CD4-positive, alpha-beta memory T cell (primary cell): ENCODE measurements at regions not wholly inside any gene's neighbourhood (a gene's known extent, or its start where the extent isn't known, plus 50 kb on each side); places are given as distances from the start of the nearest gene placed in this dataset.

Source experiments
- CTCF ChIA-PET: fragments of 350-600 bp; sonication (Branson Sonifier 250); formaldehyde crosslinking; loops from one replicate; lab custom pipeline; 2021; ENCODE audit warnings: inconsistent platforms; ENCODE audit not compliant: partially characterized antibody; lab: Charles Lee
- POLR2A ChIA-PET: fragments of 350-600 bp; sonication (Branson Sonifier 250); formaldehyde crosslinking; loops from one replicate; lab custom pipeline; 2021; ENCODE audit not compliant: partially characterized antibody; lab: Charles Lee
- DNase-seq, 5 donors: peaks; one replicate each; pipeline versions ENCODE4 v3.0.0 to v3.0.0-alpha.2; 2020 to 2022; ENCODE audit warnings: mixed read lengths in 1 of 5
- H3K27ac ChIP-seq: one replicate; pipeline ENCODE4 v1.7.0; 2013; ENCODE audit warnings: low read depth, low read length
- H3K27me3 ChIP-seq: 2 replicates; pipeline ENCODE4 v1.7.0; 2013; ENCODE audit warnings: mild to moderate bottlenecking, low read length, moderate library complexity; ENCODE audit not compliant: insufficient read depth
- H3K36me3 ChIP-seq: 2 replicates; pipeline ENCODE4 v1.7.0; 2013; ENCODE audit warnings: mild to moderate bottlenecking, low read length, moderate library complexity; ENCODE audit not compliant: insufficient read depth
- H3K4me1 ChIP-seq: 2 replicates; pipeline ENCODE4 v1.7.0; 2013; ENCODE audit warnings: mild to moderate bottlenecking, low read length, moderate library complexity; ENCODE audit not compliant: insufficient read depth
- H3K4me3 ChIP-seq, 2 donors: one replicate each; pipeline ENCODE4 v1.7.0; 2013; ENCODE audit warnings: low read length in 2 of 2, mild to moderate bottlenecking in 1 of 2
- H3K9me3 ChIP-seq, 2 donors: one replicate each; pipeline ENCODE4 v1.7.0; 2013; ENCODE audit warnings: low read length in 2 of 2, control low read depth in 1 of 2; ENCODE audit not compliant: control insufficient read depth in 1 of 2
- H3K27ac Mint-ChIP-seq, 7 donors: one replicate each; pipeline ENCODE4 v1.8.0; 2020 to 2021; ENCODE audit warnings: mixed read lengths in 7 of 7, mild to moderate bottlenecking in 6 of 7, inconsistent platforms in 3 of 7, moderate library complexity in 3 of 7
- H3K27me3 Mint-ChIP-seq, 2 donors: one replicate each; pipeline ENCODE4 v1.8.0; 2020 to 2021; ENCODE audit warnings: mixed read lengths in 2 of 2
- H3K36me3 Mint-ChIP-seq, 2 donors: one replicate each; pipeline ENCODE4 v1.8.0; 2020 to 2021; ENCODE audit warnings: mixed read lengths in 2 of 2, inconsistent platforms in 1 of 2, mild to moderate bottlenecking in 1 of 2
- H3K4me1 Mint-ChIP-seq, 4 donors: one replicate each; pipeline ENCODE4 v1.8.0; 2020 to 2021; ENCODE audit warnings: mixed read lengths in 4 of 4, mild to moderate bottlenecking in 1 of 4
- H3K4me3 Mint-ChIP-seq, 8 donors: one replicate each; pipeline ENCODE4 v1.8.0; 2020 to 2021; ENCODE audit warnings: mixed read lengths in 8 of 8, mild to moderate bottlenecking in 7 of 8, moderate library complexity in 6 of 8, inconsistent platforms in 3 of 8
- H3K9me3 Mint-ChIP-seq, 8 donors: one replicate each; pipeline ENCODE4 v1.8.0; 2020 to 2021; ENCODE audit warnings: mixed read lengths in 8 of 8, mild to moderate bottlenecking in 5 of 8, inconsistent platforms in 3 of 8, moderate library complexity in 1 of 8
- intact Hi-C: fragments of 100-400 bp; cut with micrococcal nuclease; formaldehyde crosslinking; loops from one replicate; pipeline ENCODE4 v1.15.1; 2023

DNA sequence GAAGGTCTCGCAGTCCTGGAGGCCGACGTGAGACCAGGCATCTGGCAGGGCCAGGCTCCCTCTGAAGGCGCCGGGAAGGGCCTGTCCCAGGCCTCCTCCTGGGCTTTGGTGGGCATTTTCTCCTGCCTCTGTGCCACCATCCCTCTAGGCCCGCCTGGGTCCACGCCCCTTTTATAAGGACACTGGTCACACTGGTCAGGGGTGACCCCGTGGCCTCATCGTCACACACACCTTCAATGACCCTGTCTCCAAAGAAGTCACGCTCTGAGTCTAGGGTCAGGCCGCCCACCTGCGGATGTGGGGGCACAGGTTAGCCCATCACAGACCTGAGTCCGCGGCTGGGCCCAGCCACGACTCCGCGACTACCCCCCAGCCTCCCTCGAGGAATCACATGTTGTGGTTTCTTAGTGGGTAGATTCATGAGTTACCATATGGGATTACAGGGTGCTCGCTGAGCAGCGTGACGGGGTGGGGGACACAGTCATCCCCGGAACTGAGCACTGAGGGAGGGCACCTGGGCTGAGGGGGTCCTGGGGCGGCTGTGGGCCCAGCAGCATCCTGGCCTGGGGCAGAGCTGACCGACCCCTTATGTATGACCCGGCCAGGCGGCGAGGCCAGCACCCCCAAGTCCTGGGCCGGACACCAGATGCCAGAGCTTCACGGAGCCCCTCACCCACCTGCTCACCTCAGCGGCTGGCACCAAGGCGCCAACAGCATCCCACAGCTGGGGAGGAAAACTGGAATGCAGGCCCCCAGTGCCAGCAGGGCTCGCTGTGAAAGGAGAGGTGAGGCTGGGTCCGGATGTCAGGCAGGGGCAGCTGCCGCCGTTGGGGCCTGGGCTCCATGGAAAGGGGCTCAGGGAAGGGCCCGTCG, 115.9 kb downstream of the DLL1 start:
- Mint-ChIP-seq H3K4me1 (peaks cover 0 to 1% (median 0%) of the 10 kb centered on the region in 4 donors), H3K27ac (no peak overlapping the region), H3K27me3 (peaks cover 2 to 6% of the 10 kb centered on the region in 2 donors), H3K4me3 (no peak overlapping the region), H3K36me3 (no peaks in the 10 kb centered on the region), H3K9me3 (peaks cover 0 to 9% (median 0%) of the 10 kb centered on the region in 8 donors)
- Histone ChIP-seq H3K4me1 (no peaks in the 10 kb centered on the region), H3K9me3 (no peaks in the 10 kb centered on the region), H3K4me3 (no peak overlapping the region), H3K36me3 (no peaks in the 10 kb centered on the region), H3K27ac (no peak overlapping the region), H3K27me3 (no peaks in the 10 kb centered on the region)
- ChIA-PET CTCF (no interaction called here), POLR2A (no interaction called here)
- no peak for DNase-seq
- intact Hi-C loops: no loop called here

DNA sequence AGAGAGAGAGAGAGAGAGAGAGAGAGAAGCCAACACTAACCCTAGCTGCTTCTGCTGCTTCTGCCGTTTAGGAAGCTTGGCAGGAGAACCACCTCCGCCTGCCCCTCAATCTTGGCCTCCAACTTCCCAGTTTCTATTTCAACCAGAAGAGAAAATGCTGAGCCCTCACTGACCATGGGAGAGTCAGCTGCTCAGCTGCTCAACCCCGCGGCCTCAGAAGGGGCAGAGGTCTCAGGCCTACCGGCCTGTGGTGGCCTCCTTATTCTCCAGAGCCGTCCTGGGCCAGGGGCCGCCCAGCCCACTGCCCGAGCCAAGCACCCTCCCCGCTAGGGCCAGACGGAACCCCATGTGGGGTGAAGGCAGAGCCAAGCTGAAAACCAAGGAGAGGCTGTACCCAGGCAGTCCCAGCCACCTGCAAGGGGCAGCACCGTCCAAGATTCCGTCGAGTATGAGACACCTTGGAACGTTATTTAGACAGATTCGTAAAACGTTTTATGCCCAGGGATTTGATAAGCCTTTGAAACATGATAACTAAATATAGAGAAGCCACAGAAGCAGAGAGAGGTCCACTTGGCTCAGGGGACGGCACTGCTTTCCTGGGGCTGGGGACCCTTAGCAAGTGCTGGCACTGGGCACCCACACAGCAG, 116.6 kb downstream of the DLL1 start:
- no peaks in the 10 kb centered on the region for H3K27me3 ChIP-seq
- no peak for DNase-seq
- Mint-ChIP-seq H3K36me3 (no peaks in the 10 kb centered on the region), H3K27ac (peak overlapping the region in 1 of 7 donors; percentile 80), H3K9me3 (peaks cover 0 to 9% (median 0%) of the 10 kb centered on the region in 8 donors), H3K4me3 (no peak overlapping the region), H3K27me3 (peaks cover 2 to 6% of the 10 kb centered on the region in 2 donors), H3K4me1 (peaks cover 0 to 1% (median 0%) of the 10 kb centered on the region in 4 donors)
- intact Hi-C loops: no loop called here
- H3K4me3 ChIP-seq: no peak overlapping the region
- no peak overlapping the region for H3K27ac ChIP-seq
- no peaks in the 10 kb centered on the region for H3K4me1 ChIP-seq
- no peaks in the 10 kb centered on the region for H3K36me3 ChIP-seq
- ChIA-PET POLR2A (no interaction called here), CTCF (no interaction called here)
- H3K9me3 ChIP-seq: no peaks in the 10 kb centered on the region

DNA sequence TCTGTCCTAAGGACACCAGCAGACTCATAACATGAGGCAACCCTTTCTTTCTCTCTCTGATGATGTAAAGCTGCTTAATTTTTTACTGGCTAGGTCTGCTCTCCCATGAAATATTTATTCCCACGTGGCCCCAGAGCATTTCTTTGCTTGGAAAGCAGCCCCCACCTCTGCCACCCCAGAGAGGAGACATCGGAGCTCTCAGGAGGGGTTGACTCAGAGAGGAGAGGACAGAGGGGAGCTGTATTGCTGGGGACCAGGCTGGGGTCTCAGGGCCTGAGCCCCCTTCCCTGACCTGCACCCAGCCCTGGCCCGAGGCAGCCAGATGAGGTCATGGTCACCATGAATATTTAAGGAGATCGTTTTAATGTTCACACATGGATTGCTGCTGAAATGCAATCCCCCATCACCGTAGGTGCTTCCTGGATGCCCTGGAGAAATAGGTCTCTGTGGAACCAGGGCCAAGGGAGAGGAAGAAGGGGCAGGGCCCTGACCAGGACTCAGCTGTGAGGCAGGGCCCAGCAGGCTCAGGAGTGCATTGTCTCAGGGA, 117.5 kb downstream of the DLL1 start:
- ChIA-PET CTCF (no interaction called here), POLR2A (no interaction called here)
- Mint-ChIP-seq H3K27ac (peak overlapping the region in 1 of 7 donors; percentile 6), H3K27me3 (peaks cover 2 to 4% of the 10 kb centered on the region in 2 donors), H3K36me3 (no peaks in the 10 kb centered on the region), H3K4me3 (no peak overlapping the region), H3K4me1 (peaks cover 0 to 1% (median 0%) of the 10 kb centered on the region in 4 donors), H3K9me3 (peaks cover 0 to 9% (median 0%) of the 10 kb centered on the region in 8 donors)
- no peak for DNase-seq
- Histone ChIP-seq H3K27ac (no peak overlapping the region), H3K9me3 (no peaks in the 10 kb centered on the region), H3K27me3 (no peaks in the 10 kb centered on the region), H3K4me3 (no peak overlapping the region), H3K4me1 (no peaks in the 10 kb centered on the region), H3K36me3 (no peaks in the 10 kb centered on the region)
- intact Hi-C loops: no loop called here

GRCh38 chr6:170172825-170173256, 118.0 kb downstream of the DLL1 start:
- intact Hi-C loops: no loop called here
- Mint-ChIP-seq H3K4me3 (no peak overlapping the region), H3K9me3 (peaks cover 0 to 9% (median 1%) of the 10 kb centered on the region in 8 donors), H3K27me3 (peaks cover 2 to 4% of the 10 kb centered on the region in 2 donors), H3K4me1 (peaks cover 0 to 1% (median 0%) of the 10 kb centered on the region in 4 donors), H3K27ac (no peak overlapping the region), H3K36me3 (no peaks in the 10 kb centered on the region)
- DNase-seq: no peak
- Histone ChIP-seq H3K4me1 (no peaks in the 10 kb centered on the region), H3K9me3 (no peaks in the 10 kb centered on the region), H3K4me3 (no peak overlapping the region), H3K27ac (no peak overlapping the region), H3K36me3 (no peaks in the 10 kb centered on the region), H3K27me3 (no peaks in the 10 kb centered on the region)
- ChIA-PET POLR2A (no interaction called here), CTCF (no interaction called here)

DNA sequence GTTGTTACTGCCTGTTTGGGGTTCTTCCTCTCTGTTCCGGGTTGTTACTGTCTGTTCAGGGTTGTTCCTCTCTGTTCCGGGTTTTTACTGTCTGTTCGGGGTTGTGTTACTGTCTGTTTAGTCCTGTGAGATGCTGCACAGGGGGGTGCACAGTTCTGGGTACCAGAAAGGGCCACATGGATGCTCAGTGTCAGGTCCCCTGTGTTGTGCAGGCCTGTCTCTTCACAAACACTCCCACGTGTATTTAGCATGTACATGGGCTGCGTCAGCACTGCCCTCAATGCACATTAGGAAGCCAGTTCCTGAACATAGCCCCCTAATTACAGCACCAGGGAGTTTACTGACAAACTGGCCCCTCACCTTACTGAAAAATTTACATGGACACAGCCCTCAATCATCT, 118.5 kb downstream of the DLL1 start:
- H3K4me1 ChIP-seq: no peaks in the 10 kb centered on the region
- Mint-ChIP-seq H3K27me3 (peaks cover 2 to 4% of the 10 kb centered on the region in 2 donors), H3K9me3 (peaks cover 0 to 9% (median 1%) of the 10 kb centered on the region in 8 donors), H3K27ac (no peak overlapping the region), H3K4me1 (peaks cover 0 to 1% (median 0%) of the 10 kb centered on the region in 4 donors), H3K36me3 (no peaks in the 10 kb centered on the region), H3K4me3 (no peak overlapping the region)
- no peaks in the 10 kb centered on the region for H3K9me3 ChIP-seq
- no peaks in the 10 kb centered on the region for H3K36me3 ChIP-seq
- no peak overlapping the region for H3K27ac ChIP-seq
- POLR2A ChIA-PET: no interaction called here
- DNase-seq: no peak
- H3K27me3 ChIP-seq: no peaks in the 10 kb centered on the region
- CTCF ChIA-PET: no interaction called here
- no peak overlapping the region for H3K4me3 ChIP-seq
- intact Hi-C loops: no loop called here

DNA sequence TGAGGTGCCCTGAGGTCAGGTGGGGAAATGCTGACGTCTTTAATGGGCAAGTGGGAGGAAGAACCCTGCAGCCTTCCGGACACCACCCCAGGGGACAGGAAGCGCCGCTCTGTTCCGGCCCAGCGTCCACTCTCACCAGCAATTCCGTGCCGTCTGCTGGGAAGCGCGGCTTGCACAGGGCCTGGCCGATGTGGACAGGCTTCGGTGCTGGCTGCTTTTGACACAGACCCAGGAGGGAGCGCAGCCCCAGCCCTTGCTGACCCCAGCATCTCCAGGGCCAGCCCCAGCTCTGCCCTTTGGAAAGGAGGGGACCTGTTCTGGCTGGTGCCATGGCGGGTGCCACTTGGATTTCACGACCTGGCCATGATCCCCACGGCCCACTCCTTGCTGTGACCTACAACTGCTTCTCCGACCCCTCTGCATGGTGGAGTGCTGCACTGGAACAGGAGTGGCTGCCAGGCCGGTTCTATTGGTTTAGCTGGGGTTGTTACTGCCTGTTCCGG, 123.2 kb downstream of the DLL1 start:
- H3K27me3 ChIP-seq: no peaks in the 10 kb centered on the region
- intact Hi-C loops: no loop called here
- H3K4me1 Mint-ChIP-seq: no peaks in the 10 kb centered on the region
- no peak overlapping the region for H3K27ac ChIP-seq
- no peaks in the 10 kb centered on the region for H3K36me3 ChIP-seq
- CTCF ChIA-PET: no interaction called here
- no peak overlapping the region for H3K4me3 Mint-ChIP-seq
- DNase-seq: no peak
- no peak overlapping the region for H3K4me3 ChIP-seq
- H3K4me1 ChIP-seq: peaks cover 2% of the 10 kb centered on the region
- H3K27ac Mint-ChIP-seq: no peak overlapping the region
- peaks cover 3 to 7% of the 10 kb centered on the region in 2 donors for H3K27me3 Mint-ChIP-seq
- peaks cover 0 to 7% (median 1%) of the 10 kb centered on the region in 8 donors for H3K9me3 Mint-ChIP-seq
- H3K36me3 Mint-ChIP-seq: no peaks in the 10 kb centered on the region
- POLR2A ChIA-PET: no interaction called here
- H3K9me3 ChIP-seq: no peaks in the 10 kb centered on the region

- CTCF ChIA-PET: no interaction called here
- intact Hi-C loops: no loop called here
- Mint-ChIP-seq H3K4me1 (no peaks in the 10 kb centered on the region), H3K27ac (no peak overlapping the region), H3K9me3 (peaks cover 0 to 5% (median 1%) of the 10 kb centered on the region in 8 donors), H3K4me3 (no peak overlapping the region), H3K36me3 (no peaks in the 10 kb centered on the region), H3K27me3 (peaks cover 3% of the 10 kb centered on the region in 2 donors)
- POLR2A ChIA-PET: no interaction called here
- Histone ChIP-seq H3K27me3 (no peaks in the 10 kb centered on the region), H3K4me3 (no peak overlapping the region), H3K4me1 (peaks cover 2% of the 10 kb centered on the region), H3K36me3 (no peaks in the 10 kb centered on the region), H3K9me3 (no peaks in the 10 kb centered on the region), H3K27ac (no peak overlapping the region)
- no peak for DNase-seq
These were observed 124.3 kb downstream of the DLL1 start for GRCh38 chr6:170166511-170167122.
